ENCODE measurements at regions not wholly inside any gene's neighbourhood (a gene's known extent, or its start where the extent isn't known, plus 50 kb on each side); places are given as distances from the start of the nearest gene placed in this dataset.

DNA sequence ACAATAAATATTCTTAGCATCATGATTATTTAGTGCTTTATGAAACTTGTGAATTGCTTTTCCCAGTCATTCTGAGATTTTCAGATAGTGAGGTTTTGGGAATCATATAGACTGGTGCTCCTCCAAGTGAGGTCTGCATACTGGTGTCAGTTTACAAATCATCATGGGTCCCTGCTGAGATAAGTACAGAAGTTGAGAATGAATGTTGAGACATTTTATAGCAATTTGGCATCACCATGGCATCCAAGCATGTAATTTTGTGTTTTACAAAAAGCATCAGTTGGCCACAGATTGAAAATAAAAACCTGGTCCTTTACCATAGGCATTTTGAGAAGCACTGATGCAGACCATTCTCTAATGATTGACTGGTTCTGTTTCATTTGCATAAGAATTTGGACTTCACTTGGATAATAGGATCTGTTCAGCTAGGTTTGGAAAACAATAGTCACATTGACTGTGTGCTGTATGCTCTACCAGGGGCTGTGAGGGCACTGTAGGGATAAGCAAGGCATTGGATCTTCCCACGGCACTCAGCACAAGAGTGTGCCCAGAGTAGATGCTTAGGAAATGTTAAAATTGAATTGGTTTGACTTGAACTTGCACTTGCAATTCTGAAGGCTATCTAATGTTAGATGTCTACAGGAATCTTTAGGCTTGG lies 79.0 kb upstream of the JUN start:
- peak; percentile 17 for DNase-seq (ENCODE audit: low spot score)

- no peak for DNase-seq (ENCODE audit: low spot score)
Observed at GRCh38 chr1:58864654-58865053, 80.8 kb upstream of the JUN start.

DNA sequence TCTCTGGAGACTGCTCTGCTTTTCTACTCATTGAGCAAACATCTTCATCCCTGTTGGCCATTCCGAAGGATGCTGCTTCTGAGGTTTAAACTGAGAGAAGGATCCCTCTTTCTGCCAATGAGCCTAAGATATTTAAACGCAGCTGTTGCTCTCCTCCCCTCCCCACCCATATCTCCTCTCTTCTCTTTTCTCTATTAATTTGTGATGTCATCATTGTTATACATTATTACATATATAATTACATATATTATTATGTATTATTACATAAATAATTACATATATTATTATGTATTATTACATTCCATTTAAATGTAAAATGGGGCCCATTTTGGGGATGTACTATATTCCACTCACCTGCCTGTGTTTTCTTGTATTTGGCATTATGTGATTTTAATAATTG lies 82.7 kb upstream of the JUN start:
- no peak for DNase-seq (ENCODE audit: low spot score)

- no peak for DNase-seq (ENCODE audit: low spot score)
Observed at GRCh38 chr1:58869638-58870297, 85.9 kb upstream of the JUN start.

DNA sequence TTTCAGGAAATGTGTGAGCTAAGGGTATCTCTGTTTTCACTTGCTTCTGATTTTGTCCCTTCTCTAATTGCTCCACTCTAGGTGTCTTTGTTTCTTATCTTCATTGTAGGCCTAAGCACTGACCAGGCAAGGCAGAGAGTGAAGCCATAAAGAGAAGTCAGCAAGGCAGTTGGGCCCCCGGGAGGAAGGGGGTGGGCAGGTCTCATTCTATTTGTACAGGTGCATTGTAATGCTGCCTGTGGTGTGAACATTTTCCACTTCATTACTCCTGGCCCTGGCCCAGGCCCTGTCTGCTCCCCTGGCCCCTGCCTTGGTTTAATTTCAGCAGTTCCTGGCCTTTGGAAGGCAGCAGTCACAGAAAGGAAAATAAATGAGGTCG lies 86.4 kb upstream of the JUN start:
- peak; percentile 38 for DNase-seq (ENCODE audit: low spot score)

GRCh38 chr1:58874342-58874741 lies 90.5 kb upstream of the JUN start:
- DNase-seq (ENCODE audit: low spot score): no peak

GRCh38 chr1:58874757-58875755 lies 91.2 kb upstream of the JUN start:
- DNase-seq (ENCODE audit: low spot score): peak; percentile 73

- no peak for DNase-seq (ENCODE audit: low spot score)
Observed at GRCh38 chr1:58879464-58879863, 95.6 kb upstream of the JUN start.

- no peak for DNase-seq (ENCODE audit: low spot score)
Observed at GRCh38 chr1:58880592-58880991, 96.7 kb upstream of the JUN start.

DNA sequence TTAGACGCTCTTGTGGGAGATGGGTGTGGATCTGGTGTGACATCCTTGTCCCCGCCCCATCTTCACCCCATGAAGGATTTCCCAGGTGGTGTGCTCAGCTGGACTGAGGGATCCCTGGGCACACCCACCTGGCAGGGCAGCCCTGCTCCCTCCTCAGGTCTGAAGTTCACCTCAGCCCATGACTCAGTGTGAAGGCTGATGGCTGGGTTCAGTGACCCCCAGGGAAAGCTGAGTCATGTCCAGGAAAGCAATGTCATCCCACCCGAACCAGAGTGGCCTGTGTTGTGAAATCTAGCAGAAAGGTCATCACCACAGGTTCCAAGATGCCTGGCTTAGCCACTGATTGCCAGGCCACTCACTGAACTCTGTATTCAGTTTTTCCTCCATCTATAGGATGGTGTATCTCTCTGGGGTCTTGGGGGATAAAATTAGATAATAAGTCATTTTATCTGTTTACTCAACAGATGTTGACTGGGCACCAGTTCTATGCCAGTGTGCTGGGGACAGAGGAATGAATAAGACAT lies 97.7 kb upstream of the JUN start:
- DNase-seq (ENCODE audit: low spot score): no peak

DNA sequence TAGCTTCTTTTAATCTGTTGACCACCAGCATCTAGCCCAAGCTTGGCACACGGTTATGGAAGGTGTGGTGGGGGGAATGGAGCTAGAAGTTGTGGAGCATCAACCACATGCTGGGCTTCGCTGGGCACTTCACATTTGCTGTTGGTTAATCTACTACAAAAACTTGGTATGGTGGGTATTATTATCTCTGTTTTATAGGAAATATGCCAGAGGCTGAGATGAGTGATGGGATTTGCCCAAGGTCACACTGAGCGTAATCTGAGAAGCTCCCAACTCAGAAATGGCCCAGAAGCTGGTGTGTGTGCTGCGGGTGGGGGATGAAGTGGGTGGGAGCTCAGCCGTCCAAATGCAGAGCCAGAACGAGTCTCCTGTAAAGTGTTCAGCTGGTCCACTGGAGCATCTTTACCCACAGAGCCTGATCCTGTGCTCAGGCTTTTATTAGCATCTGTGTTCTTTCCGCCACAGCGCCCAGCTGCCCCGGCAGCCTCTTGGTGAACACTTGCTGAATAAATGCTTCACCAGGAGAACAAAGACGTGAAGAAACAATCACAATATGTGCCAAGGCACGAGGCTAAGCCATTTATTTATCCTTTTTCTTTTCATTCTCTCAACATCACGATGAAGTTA lies 98.6 kb upstream of the JUN start:
- no peak for DNase-seq (ENCODE audit: low spot score)

DNA sequence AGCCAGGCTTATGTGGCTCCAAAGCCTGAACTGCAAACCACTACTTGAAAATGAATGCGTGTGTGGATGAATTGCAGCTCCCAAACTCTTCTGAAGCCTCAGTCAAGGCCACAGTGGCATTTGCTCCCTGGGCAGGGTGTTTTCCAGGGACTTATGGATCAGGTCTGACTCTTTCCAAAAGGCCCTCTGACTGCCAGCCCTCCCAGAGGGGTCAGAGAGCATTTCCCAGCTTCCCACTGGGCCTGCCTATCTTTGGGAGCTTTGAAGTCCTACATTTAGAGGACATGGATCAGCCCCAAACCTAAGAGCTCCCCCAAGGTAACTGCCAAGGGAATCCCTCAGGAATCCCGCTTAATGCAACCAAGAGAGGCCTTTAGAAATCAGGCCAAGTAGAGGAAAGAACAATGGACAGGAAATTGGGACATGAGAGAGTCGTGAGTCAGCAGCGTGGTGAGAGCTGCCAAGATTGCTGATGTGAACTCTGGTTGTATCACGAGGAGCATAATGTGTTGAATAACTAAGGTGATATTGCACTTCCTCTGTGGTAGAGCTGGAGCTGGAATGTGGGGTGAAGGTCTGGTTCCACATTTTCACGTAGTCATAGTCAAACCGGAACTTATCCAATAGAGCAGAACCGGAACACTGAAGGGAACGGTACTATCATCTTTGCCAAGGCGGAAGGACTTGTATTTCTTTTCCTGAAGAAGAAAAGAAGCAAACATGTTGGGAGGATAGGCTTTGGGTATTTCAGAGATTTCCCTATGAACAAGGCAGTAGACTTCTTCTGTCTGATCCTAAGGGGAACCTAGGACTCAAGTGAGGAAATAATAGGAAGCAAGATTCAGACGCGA lies 99.4 kb upstream of the JUN start:
- no peak for DNase-seq (ENCODE audit: low spot score)

DNA sequence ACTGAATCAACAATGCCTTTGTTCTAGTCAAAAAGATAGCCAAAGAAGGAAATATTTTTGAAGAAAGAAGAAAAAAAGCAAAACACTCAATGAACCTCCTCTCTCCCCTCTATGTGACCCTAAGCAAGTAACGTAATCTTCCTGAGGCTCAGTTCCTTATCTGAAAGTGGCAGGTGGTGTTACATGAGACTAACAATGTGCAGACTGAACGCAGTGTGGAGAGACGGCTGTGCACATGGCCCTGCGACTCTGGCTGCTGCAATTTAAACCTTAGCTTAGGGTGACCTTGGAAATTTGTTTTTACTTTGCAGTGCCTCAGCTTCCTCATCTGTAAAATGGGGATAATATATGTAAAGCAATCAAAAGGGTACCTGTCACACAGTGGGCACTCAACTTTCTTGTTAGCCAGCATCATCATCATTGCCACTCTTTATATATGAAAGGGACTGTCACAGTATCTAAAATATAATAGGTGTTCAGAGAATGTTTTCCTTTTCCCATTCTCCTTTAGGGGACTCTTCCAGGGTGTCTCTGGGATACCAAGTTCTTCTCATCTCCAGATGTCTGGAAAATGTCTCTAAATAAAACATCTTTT lies 100.1 kb upstream of the JUN start:
- no peak for DNase-seq (ENCODE audit: low spot score)

GRCh38 chr1:58884706-58885661 lies 101.1 kb upstream of the JUN start:
- no peak for DNase-seq (ENCODE audit: low spot score)

- DNase-seq (ENCODE audit: low spot score): no peak
Observed at GRCh38 chr1:58885998-58886397, 102.2 kb upstream of the JUN start.

DNA sequence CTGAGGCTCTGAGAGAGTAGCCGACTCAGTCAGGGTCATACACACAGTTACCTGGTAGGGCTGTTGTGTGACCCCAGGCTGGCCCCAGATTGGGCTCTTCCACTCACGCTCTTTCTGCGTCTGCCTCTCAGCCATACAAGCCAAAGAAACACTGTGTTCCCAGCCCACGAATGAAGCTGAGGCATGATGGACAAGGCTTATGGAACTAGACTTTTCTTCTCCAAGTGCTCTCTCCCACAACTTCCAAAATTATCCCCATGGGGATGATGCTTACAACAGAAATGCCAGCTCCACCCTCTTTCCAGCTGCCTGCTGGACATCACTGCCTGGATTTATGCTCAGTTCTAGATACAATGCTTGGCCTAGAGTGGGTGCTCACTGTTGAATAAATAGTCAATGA lies 102.8 kb upstream of the JUN start:
- DNase-seq (ENCODE audit: low spot score): no peak

- no peak for DNase-seq (ENCODE audit: low spot score)
Observed at GRCh38 chr1:58887059-58887458, 103.2 kb upstream of the JUN start.

DNA sequence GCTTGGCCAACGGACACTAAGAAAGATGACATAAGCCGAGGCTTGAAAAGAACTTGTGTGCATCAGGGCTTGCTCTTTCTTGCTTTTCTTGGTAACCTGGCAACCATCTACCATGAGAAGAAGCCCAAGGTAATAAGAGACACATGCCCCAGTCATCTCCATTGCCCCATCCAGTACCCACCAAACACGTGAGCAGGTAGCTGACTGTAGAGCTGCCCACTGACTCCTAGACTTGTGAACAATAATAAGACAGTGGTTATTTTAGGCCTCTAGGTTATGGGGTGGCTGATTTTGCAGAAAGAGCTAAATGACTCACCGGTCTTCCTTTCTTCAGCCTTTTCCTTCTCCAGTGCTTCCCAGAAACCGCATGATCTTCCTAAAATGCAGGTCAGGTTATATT lies 105.0 kb upstream of the JUN start:
- DNase-seq (ENCODE audit: low spot score): no peak

DNA sequence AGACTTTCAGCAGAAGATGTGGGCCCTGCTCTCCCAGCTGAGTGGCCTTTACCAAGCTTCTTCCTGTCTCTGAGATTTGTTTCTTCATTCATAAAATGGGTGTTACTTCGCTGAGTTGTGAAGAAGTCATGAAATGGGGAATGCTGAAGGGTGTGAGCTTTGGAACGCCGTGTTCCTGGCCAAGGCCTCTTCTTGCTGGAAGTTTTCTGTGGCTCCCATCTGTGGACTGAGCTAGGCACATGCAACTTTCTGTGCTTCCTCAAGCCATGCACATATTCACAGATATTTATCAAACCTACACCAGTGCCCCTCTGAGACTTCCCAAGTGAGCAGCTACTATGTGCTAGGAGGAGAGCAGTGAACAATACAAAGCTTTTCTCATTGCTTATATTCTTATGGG lies 106.3 kb upstream of the JUN start:
- DNase-seq (ENCODE audit: low spot score): no peak

- no peak for DNase-seq (ENCODE audit: low spot score)
Observed at GRCh38 chr1:58890609-58891008, 106.8 kb upstream of the JUN start.
